CD4-positive, alpha-beta T cell (primary cell): ENCODE measurements at regions not wholly inside any gene's neighbourhood (a gene's known extent, or its start where the extent isn't known, plus 50 kb on each side); places are given as distances from the start of the nearest gene placed in this dataset.

ENCODE experiments used
- ATAC-seq: fragments of 200-7000 bp; cut with Tn5 transposase; one replicate; pipeline ENCODE4 v1.10.0; 2022; ENCODE audit warnings: mild to moderate bottlenecking; ENCODE audit not compliant: poor library complexity
- CTCF ChIA-PET: fragments of 350-600 bp; sonication (Branson Sonifier 250); formaldehyde crosslinking; loops from one replicate; lab custom pipeline; 2021; ENCODE audit warnings: antibody characterized with exemption, inconsistent platforms; lab: Charles Lee
- POLR2A ChIA-PET: fragments of 350-600 bp; sonication (Branson Sonifier 250); formaldehyde crosslinking; loops from one replicate; lab custom pipeline; 2021; ENCODE audit warnings: antibody characterized with exemption, inconsistent platforms; lab: Charles Lee
- DNase-seq, 14 experiments: peaks; one replicate each; pipeline ENCODE4 v3.0.0-alpha.2; 2013 to 2020; ENCODE audit warnings: mixed read lengths in 2 of 14
- H3K27ac ChIP-seq, 2 donors: one replicate each; pipeline versions ENCODE4 v1.5.1 to v1.7.0; 2013; ENCODE audit warnings: low read length in 2 of 2, low read depth in 1 of 2, mild to moderate bottlenecking in 1 of 2
- H3K27me3 ChIP-seq, 2 experiments: 1 replicate in 1 of 2; 2 replicates in 1 of 2; pipeline versions ENCODE4 v1.6.1 to v1.7.0; 2013; ENCODE audit warnings: low read length in 2 of 2, control low read depth in 1 of 2, mild to moderate bottlenecking in 1 of 2, moderate library complexity in 1 of 2; ENCODE audit not compliant: insufficient read depth in 2 of 2, control insufficient read depth in 1 of 2
- H3K36me3 ChIP-seq: one replicate; pipeline ENCODE4 v1.6.1; 2013; ENCODE audit warnings: low read length, control low read depth; ENCODE audit not compliant: insufficient read depth
- H3K4me1 ChIP-seq: one replicate; pipeline ENCODE4 v1.6.1; 2013; ENCODE audit warnings: low read length, control low read depth; ENCODE audit not compliant: insufficient read depth
- H3K4me3 ChIP-seq: one replicate; pipeline ENCODE4 v1.5.1; 2013; ENCODE audit warnings: mild to moderate bottlenecking, low read length, moderate library complexity
- H3K9me3 ChIP-seq, 2 experiments: 1 replicate in 1 of 2; 2 replicates in 1 of 2; pipeline versions ENCODE4 v1.6.1 to v1.7.0; 2013; ENCODE audit warnings: low read length in 2 of 2, mild to moderate bottlenecking in 2 of 2, control low read depth in 1 of 2, moderate library complexity in 1 of 2; ENCODE audit not compliant: control insufficient read depth in 1 of 2, insufficient read depth in 1 of 2
- H3K27ac Mint-ChIP-seq: one replicate; pipeline ENCODE4 v1.8.0; 2020; ENCODE audit warnings: mixed read lengths
- H3K27me3 Mint-ChIP-seq: one replicate; pipeline ENCODE4 v1.8.0; 2021; ENCODE audit warnings: mixed read lengths
- H3K36me3 Mint-ChIP-seq: one replicate; pipeline ENCODE4 v1.8.0; 2021; ENCODE audit warnings: low read depth, mixed read lengths
- H3K4me1 Mint-ChIP-seq: one replicate; pipeline ENCODE4 v1.8.0; 2021; ENCODE audit warnings: low read depth, mixed read lengths
- H3K4me3 Mint-ChIP-seq: one replicate; pipeline ENCODE4 v1.8.0; 2020; ENCODE audit warnings: mild to moderate bottlenecking, mixed read lengths
- H3K9me3 Mint-ChIP-seq: one replicate; pipeline ENCODE4 v1.8.0; 2020; ENCODE audit warnings: mixed read lengths
- intact Hi-C, 2 experiments: fragments of 100-400 bp; cut with DNase I in 1 of 2; cut with micrococcal nuclease in 1 of 2; formaldehyde crosslinking; loops; one replicate each; pipeline versions ENCODE4 v1.15.1 to v1.9.0; 2023 to 2025; cut with DNase I, micrococcal nuclease
- TF ChIP-seq, protein P1 (sequence below): fragments of 200-600 bp; IDR thresholded peaks from one replicate; pipeline ENCODE4 v1.8.0; 2022; ENCODE audit warnings: antibody characterized with exemption, mild to moderate bottlenecking

DNA sequence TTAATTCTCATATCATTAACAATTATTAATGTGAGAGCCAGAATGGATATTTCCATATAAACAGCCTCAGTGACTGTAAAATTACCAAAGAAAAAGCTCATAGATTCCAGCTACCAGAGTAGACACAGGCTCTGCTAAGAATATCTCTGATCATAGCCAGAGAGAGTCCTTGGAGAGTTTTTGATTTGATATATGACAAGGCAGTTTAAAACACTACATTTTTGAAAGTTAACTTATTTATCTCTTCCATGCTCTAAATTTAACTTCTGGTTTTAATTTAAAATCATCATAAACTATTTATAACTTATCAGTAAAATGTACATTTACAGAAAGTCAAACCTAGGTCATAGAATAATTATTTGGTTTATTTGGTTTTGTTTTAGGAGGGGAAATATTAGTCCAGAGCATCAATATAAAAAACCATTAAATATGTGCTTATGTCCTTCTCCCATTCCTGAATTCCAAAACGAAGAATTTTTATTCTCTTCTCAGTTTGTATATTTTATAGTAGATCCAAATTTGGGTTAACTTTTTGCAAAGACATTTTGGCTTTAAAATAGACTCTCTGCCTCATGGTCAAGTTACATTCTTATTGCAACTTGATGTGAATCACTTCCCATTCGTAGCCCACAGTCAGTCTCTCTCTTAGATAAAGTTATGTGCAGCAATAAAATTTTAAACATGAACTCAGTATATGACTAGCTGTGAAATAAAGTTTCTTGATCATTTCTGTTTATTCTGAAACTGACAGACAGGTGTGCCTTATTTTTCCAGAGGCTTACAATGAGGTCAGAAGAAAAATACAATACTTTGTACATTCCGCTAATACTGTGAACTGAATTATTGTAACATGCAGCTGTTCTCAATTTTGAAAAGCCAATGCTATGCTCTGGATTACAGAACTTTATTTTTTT lies 267.1 kb downstream of the PAPSS1 start:
- Mint-ChIP-seq H3K4me3 (no peak overlapping the region), H3K27me3 (peaks cover 20% of the 10 kb centered on the region), H3K27ac (no peak overlapping the region), H3K36me3 (no peaks in the 10 kb centered on the region), H3K4me1 (no peaks in the 10 kb centered on the region), H3K9me3 (no peaks in the 10 kb centered on the region)
- H3K27ac ChIP-seq = no peak overlapping the region
- no peaks in the 10 kb centered on the region for H3K9me3 ChIP-seq
- intact Hi-C loops = no loop called here
- no peaks in the 10 kb centered on the region for H3K27me3 ChIP-seq
- TF ChIP-seq, protein P1, sequence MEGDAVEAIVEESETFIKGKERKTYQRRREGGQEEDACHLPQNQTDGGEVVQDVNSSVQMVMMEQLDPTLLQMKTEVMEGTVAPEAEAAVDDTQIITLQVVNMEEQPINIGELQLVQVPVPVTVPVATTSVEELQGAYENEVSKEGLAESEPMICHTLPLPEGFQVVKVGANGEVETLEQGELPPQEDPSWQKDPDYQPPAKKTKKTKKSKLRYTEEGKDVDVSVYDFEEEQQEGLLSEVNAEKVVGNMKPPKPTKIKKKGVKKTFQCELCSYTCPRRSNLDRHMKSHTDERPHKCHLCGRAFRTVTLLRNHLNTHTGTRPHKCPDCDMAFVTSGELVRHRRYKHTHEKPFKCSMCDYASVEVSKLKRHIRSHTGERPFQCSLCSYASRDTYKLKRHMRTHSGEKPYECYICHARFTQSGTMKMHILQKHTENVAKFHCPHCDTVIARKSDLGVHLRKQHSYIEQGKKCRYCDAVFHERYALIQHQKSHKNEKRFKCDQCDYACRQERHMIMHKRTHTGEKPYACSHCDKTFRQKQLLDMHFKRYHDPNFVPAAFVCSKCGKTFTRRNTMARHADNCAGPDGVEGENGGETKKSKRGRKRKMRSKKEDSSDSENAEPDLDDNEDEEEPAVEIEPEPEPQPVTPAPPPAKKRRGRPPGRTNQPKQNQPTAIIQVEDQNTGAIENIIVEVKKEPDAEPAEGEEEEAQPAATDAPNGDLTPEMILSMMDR = no peak
- H3K36me3 ChIP-seq = no peaks in the 10 kb centered on the region
- ATAC-seq = no peak
- H3K4me1 ChIP-seq = no peaks in the 10 kb centered on the region
- ChIA-PET CTCF (no interaction called here), POLR2A (no interaction called here)
- no peak for DNase-seq
- H3K4me3 ChIP-seq = no peak overlapping the region

DNA sequence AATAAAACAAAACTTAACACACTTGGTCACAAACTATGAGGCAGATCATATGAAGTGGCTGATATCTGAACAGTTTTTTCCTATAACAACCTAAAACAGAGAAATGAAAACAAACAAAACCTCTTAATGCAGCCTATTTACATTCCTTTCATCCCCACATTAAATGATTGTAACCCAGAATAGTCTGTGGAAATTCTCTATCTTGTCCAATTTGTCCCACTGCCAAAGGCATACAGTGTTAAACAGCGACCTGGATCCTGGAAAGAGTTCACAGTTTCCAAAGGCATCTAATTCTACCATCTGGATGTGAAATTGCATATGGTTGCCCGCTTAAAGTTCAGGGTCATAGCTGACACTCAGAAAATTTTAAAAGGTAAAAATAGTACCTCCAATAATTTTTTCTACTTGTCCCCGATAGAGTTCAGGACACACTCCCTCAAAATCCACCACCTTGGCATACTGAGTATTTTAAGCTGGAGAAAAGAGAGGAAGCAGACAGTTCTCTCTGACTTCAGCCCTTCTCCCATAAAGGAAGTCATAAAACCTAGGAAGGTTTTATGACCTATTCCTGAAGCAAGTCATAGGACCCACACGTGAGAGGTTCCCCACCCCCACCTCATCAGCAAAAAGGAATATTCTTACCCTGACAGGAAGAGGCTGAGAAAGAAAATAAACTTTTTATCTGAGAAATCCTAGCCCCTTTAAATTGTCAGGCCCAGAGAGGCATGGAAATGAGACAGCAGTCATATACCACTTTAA lies 270.2 kb downstream of the PAPSS1 start:
- Histone ChIP-seq H3K36me3 (no peaks in the 10 kb centered on the region), H3K4me1 (no peaks in the 10 kb centered on the region), H3K27ac (no peak overlapping the region), H3K9me3 (no peaks in the 10 kb centered on the region), H3K4me3 (no peak overlapping the region), H3K27me3 (no peaks in the 10 kb centered on the region)
- ChIA-PET POLR2A (no interaction called here), CTCF (no interaction called here)
- no peak overlapping the region for H3K27ac Mint-ChIP-seq
- H3K36me3 Mint-ChIP-seq = no peaks in the 10 kb centered on the region
- DNase-seq = no peak
- TF ChIP-seq, protein P1 = no peak
- H3K9me3 Mint-ChIP-seq = peaks cover 3% of the 10 kb centered on the region
- intact Hi-C loops = loop anchor here in 1 of 2 experiments (10.0 kb wide), 1 partner anchor 285 kb away; no protein-coding TSS in a partner anchor
- no peak overlapping the region for H3K4me3 Mint-ChIP-seq
- no peak for ATAC-seq
- H3K4me1 Mint-ChIP-seq = no peaks in the 10 kb centered on the region
- peaks cover 11% of the 10 kb centered on the region for H3K27me3 Mint-ChIP-seq

DNA sequence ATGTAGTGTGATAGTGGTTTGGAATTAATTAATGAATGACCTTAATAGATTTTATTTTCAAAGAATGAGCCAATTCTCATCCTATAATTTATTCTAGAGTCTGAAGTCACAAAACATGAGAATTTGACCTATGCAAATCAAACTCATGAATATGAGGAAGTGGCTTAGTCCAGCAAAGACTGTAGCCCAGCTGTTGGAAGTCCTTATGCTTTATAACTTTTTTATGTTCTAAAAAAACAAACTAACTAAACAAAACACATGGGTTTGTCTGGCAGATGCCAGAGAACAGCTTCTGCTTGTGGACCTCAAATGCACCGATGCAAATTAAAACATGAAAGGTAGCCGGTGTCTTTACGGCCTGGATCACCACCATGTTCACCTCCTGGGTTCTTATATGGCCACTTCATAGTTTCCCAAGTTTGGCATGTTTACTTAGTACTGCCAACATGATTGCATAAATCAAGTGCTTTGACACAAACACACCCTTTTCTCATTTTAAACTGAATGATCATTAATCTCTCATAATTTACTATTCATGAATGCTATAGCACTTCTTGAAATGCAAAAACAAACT lies 277.4 kb downstream of the PAPSS1 start:
- no peaks in the 10 kb centered on the region for H3K9me3 ChIP-seq
- CTCF ChIA-PET = no interaction called here
- H3K27me3 ChIP-seq = no peaks in the 10 kb centered on the region
- H3K27ac ChIP-seq = no peak overlapping the region
- H3K4me1 ChIP-seq = no peaks in the 10 kb centered on the region
- no peaks in the 10 kb centered on the region for H3K4me1 Mint-ChIP-seq
- ATAC-seq = no peak
- no peak overlapping the region for H3K4me3 Mint-ChIP-seq
- intact Hi-C loops = loop anchor here in 1 of 2 experiments (10.0 kb wide), 1 partner anchor 292 kb away; no protein-coding TSS in a partner anchor
- no peak for DNase-seq
- H3K27me3 Mint-ChIP-seq = peaks cover 4% of the 10 kb centered on the region
- H3K9me3 Mint-ChIP-seq = peaks cover 3% of the 10 kb centered on the region
- H3K4me3 ChIP-seq = no peak overlapping the region
- H3K27ac Mint-ChIP-seq = no peak overlapping the region
- H3K36me3 ChIP-seq = no peaks in the 10 kb centered on the region
- POLR2A ChIA-PET = interaction anchor here (0.6 kb wide), 1 partner anchor 1068 kb away, joined by 3 read pairs; no protein-coding TSS in a partner anchor
- no peaks in the 10 kb centered on the region for H3K36me3 Mint-ChIP-seq
- TF ChIP-seq, protein P1 = no peak
